ENCODE measurements at regions not wholly inside any gene's neighbourhood (a gene's known extent, or its start where the extent isn't known, plus 50 kb on each side); places are given as distances from the start of the nearest gene placed in this dataset.

- H3K9me3 ChIP-seq (ENCODE audit: control insufficient read depth, insufficient read depth, low read depth, low read length): no peaks in the 10 kb centered on the region
- no peak for TF ChIP-seq ZNF174 (tag by site-specific recombination; IDR thresholded peaks at IDR 0.05)
- no peak for TF ChIP-seq OSR2 (tag by site-specific recombination; IDR thresholded peaks at IDR 0.05)
- TF ChIP-seq ZSCAN4 (tag by site-specific recombination; IDR thresholded peaks at IDR 0.05): no peak
- no peak for TF ChIP-seq ZNF394 (tag by site-specific recombination; IDR thresholded peaks at IDR 0.05; ENCODE audit: borderline replicate concordance)
- TF ChIP-seq ZNF473 (tag by site-specific recombination; IDR thresholded peaks at IDR 0.05): no peak
- TF ChIP-seq ZNF280D (tag by site-specific recombination; IDR thresholded peaks at IDR 0.05): no peak
- no peak for TF ChIP-seq ZNF140 (tag by site-specific recombination; IDR thresholded peaks at IDR 0.05)
- TF ChIP-seq ZNF48 (tag by site-specific recombination; IDR thresholded peaks at IDR 0.05): no peak
- no peak for TF ChIP-seq ZNF513 (tag by site-specific recombination; IDR thresholded peaks at IDR 0.05)
- no peak for TF ChIP-seq ZNF548 (tag by site-specific recombination; IDR thresholded peaks at IDR 0.05)
- ChIA-PET POLR2A (no interaction called here), CTCF (no interaction called here)
- H3K4me1 ChIP-seq (ENCODE audit: control insufficient read depth, insufficient read depth, low read length): no peaks in the 10 kb centered on the region
- no peak overlapping the region for H3K4me3 ChIP-seq (ENCODE audit: low read depth, low read length)
- no peak overlapping the region for H3K27ac ChIP-seq (ENCODE audit: extremely low read depth, low read depth, low read length)
- H3K36me3 ChIP-seq (ENCODE audit: control insufficient read depth in 2 of 2, insufficient read depth in 1 of 2, low read length in 2 of 2): no peaks in the 10 kb centered on the region
Measured at GRCh38 chr9:119709431-119709830, 340.2 kb upstream of the BRINP1 start.

- TF ChIP-seq ZNF132 (tag by site-specific recombination; IDR thresholded peaks at IDR 0.05; ENCODE audit: borderline replicate concordance) (no peak), ZNF792 (tag by site-specific recombination; IDR thresholded peaks at IDR 0.05) (no peak), ZSCAN18 (tag by site-specific recombination; IDR thresholded peaks at IDR 0.05) (no peak), ZNF629 (tag by site-specific recombination; IDR thresholded peaks at IDR 0.05) (no peak), ZNF777 (tag by site-specific recombination; IDR thresholded peaks at IDR 0.05; ENCODE audit: borderline replicate concordance) (no peak), PBX3 (CRISPR knock-in tag; IDR thresholded peaks at IDR 0.05) (no peak), ZNF10 (tag by site-specific recombination; IDR thresholded peaks at IDR 0.05) (peak; percentile 85)
- ChIA-PET POLR2A (no interaction called here), CTCF (no interaction called here)
- no peak overlapping the region for H3K4me3 ChIP-seq (ENCODE audit: low read depth, low read length)
- no peaks in the 10 kb centered on the region for H3K9me3 ChIP-seq (ENCODE audit: control insufficient read depth, insufficient read depth, low read depth, low read length)
- H3K4me1 ChIP-seq (ENCODE audit: control insufficient read depth, insufficient read depth, low read length): no peaks in the 10 kb centered on the region
- H3K36me3 ChIP-seq (ENCODE audit: control insufficient read depth in 2 of 2, insufficient read depth in 1 of 2, low read length in 2 of 2): no peaks in the 10 kb centered on the region
- no peak overlapping the region for H3K27ac ChIP-seq (ENCODE audit: extremely low read depth, low read depth, low read length)
Measured at GRCh38 chr9:119707228-119707845, 338.1 kb upstream of the BRINP1 start.

Data from HEK293 (cell line).